ENCODE measurements at regions not wholly inside any gene's neighbourhood (a gene's known extent, or its start where the extent isn't known, plus 50 kb on each side); places are given as distances from the start of the nearest gene placed in this dataset.

GRCh38 chr2:195279840-195280427, 377.1 kb upstream of the SLC39A10 start:
- BruUV-seq (replicated peaks): no TSS peak
- no peaks in the 10 kb centered on the region for H3K4me1 ChIP-seq (ENCODE audit: insufficient read depth, low read length)
- no peak for ATAC-seq
- TF ChIP-seq EZH2phosphoT487 (IDR thresholded peaks at IDR 0.05; ENCODE audit: borderline replicate concordance, low read length) (no peak), CTCF (conservative IDR thresholded peaks at IDR 0.05; ENCODE audit: low read depth, low read length) (no peak), EZH2 (IDR thresholded peaks at IDR 0.05; ENCODE audit: low read length, unreplicated experiment) (no peak)
- no peak overlapping the region for H3K4me2 ChIP-seq (ENCODE audit: low read length)
- H2AFZ ChIP-seq (ENCODE audit: low read length): no peak overlapping the region
- H3K9me2 ChIP-seq (replicated peaks; ENCODE audit: low read length): no peaks in the 10 kb centered on the region
- H3F3A ChIP-seq (ENCODE audit: low read length, unreplicated experiment): no peaks in the 10 kb centered on the region
- H3K9me3 ChIP-seq (ENCODE audit: low read length): no peaks in the 10 kb centered on the region
- no peak overlapping the region for H3K4me3 ChIP-seq (ENCODE audit: low read length)
- no peak overlapping the region for H3K27ac ChIP-seq (ENCODE audit: low read length)
- H3K36me3 ChIP-seq (ENCODE audit: low read depth, low read length): no peaks in the 10 kb centered on the region
- DNase-seq: no peak
- intact Hi-C loops (cut with micrococcal nuclease): no loop called here
- H3K27me3 ChIP-seq (ENCODE audit: low read length): no peaks in the 10 kb centered on the region
- no peaks in the 10 kb centered on the region for H4K20me1 ChIP-seq (ENCODE audit: low read length)
- POLR2A ChIA-PET (ENCODE audit: unreplicated experiment): no interaction called here
- no peak overlapping the region for H3K9ac ChIP-seq (ENCODE audit: low read length)
- no peaks in the 10 kb centered on the region for H3K79me2 ChIP-seq (ENCODE audit: low read length)
- CTCF ChIA-PET: no interaction called here

- ATAC-seq: no peak
- H3K4me2 ChIP-seq (ENCODE audit: low read length): no peak overlapping the region
- H3K9me3 ChIP-seq (ENCODE audit: low read length): no peaks in the 10 kb centered on the region
- no peak for DNase-seq
- no peak overlapping the region for H3K9ac ChIP-seq (ENCODE audit: low read length)
- H3K27me3 ChIP-seq (ENCODE audit: low read length): no peaks in the 10 kb centered on the region
- TF ChIP-seq CTCF (conservative IDR thresholded peaks at IDR 0.05; ENCODE audit: low read depth, low read length): no peak
- TF ChIP-seq EZH2 (IDR thresholded peaks at IDR 0.05; ENCODE audit: low read length, unreplicated experiment): no peak
- TF ChIP-seq EZH2phosphoT487 (IDR thresholded peaks at IDR 0.05; ENCODE audit: borderline replicate concordance, low read length): no peak
- intact Hi-C loops (cut with micrococcal nuclease): no loop called here
- H2AFZ ChIP-seq (ENCODE audit: low read length): no peak overlapping the region
- no peaks in the 10 kb centered on the region for H3K9me2 ChIP-seq (replicated peaks; ENCODE audit: low read length)
- H3K27ac ChIP-seq (ENCODE audit: low read length): no peak overlapping the region
- CTCF ChIA-PET: interaction anchor here (0.6 kb wide), 1 partner anchor 227 kb away, joined by 7 read pairs; no protein-coding TSS in a partner anchor
- H3K79me2 ChIP-seq (ENCODE audit: low read length): no peaks in the 10 kb centered on the region
- H4K20me1 ChIP-seq (ENCODE audit: low read length): no peaks in the 10 kb centered on the region
- no TSS peak for BruUV-seq (replicated peaks)
- no peaks in the 10 kb centered on the region for H3K36me3 ChIP-seq (ENCODE audit: low read depth, low read length)
- POLR2A ChIA-PET (ENCODE audit: unreplicated experiment): no interaction called here
- H3K4me1 ChIP-seq (ENCODE audit: insufficient read depth, low read length): no peaks in the 10 kb centered on the region
- no peak overlapping the region for H3K4me3 ChIP-seq (ENCODE audit: low read length)
- H3F3A ChIP-seq (ENCODE audit: low read length, unreplicated experiment): no peaks in the 10 kb centered on the region
Observed at GRCh38 chr2:195270466-195271039, 386.5 kb upstream of the SLC39A10 start.

- H3K4me2 ChIP-seq (ENCODE audit: low read length): no peak overlapping the region
- DNase-seq (no peak), ATAC-seq (no peak)
- ChIA-PET POLR2A (ENCODE audit: unreplicated experiment) (no interaction called here), CTCF (no interaction called here)
- no peak overlapping the region for H3K4me3 ChIP-seq (ENCODE audit: low read length)
- intact Hi-C loops (cut with micrococcal nuclease): no loop called here
- TF ChIP-seq CTCF (conservative IDR thresholded peaks at IDR 0.05; ENCODE audit: low read depth, low read length): no peak
- no peak for TF ChIP-seq EZH2 (IDR thresholded peaks at IDR 0.05; ENCODE audit: low read length, unreplicated experiment)
- no peak for TF ChIP-seq EZH2phosphoT487 (IDR thresholded peaks at IDR 0.05; ENCODE audit: borderline replicate concordance, low read length)
- H3K9me3 ChIP-seq (ENCODE audit: low read length): no peaks in the 10 kb centered on the region
- H3K9me2 ChIP-seq (replicated peaks; ENCODE audit: low read length): no peaks in the 10 kb centered on the region
- H4K20me1 ChIP-seq (ENCODE audit: low read length): no peaks in the 10 kb centered on the region
- H3F3A ChIP-seq (ENCODE audit: low read length, unreplicated experiment): no peaks in the 10 kb centered on the region
- H3K79me2 ChIP-seq (ENCODE audit: low read length): no peaks in the 10 kb centered on the region
- BruUV-seq (replicated peaks): no TSS peak
- no peak overlapping the region for H3K9ac ChIP-seq (ENCODE audit: low read length)
- no peaks in the 10 kb centered on the region for H3K4me1 ChIP-seq (ENCODE audit: insufficient read depth, low read length)
- H3K36me3 ChIP-seq (ENCODE audit: low read depth, low read length): no peaks in the 10 kb centered on the region
- H3K27me3 ChIP-seq (ENCODE audit: low read length): no peaks in the 10 kb centered on the region
- H3K27ac ChIP-seq (ENCODE audit: low read length): no peak overlapping the region
- H2AFZ ChIP-seq (ENCODE audit: low read length): no peak overlapping the region
Observed at GRCh38 chr2:195269220-195269619, 387.8 kb upstream of the SLC39A10 start.
